ENCODE measurements at regions not wholly inside any gene's neighbourhood (a gene's known extent, or its start where the extent isn't known, plus 50 kb on each side); places are given as distances from the start of the nearest gene placed in this dataset.
"Not testable (repeated sequence)": the region's sequence is repeated elsewhere in the genome, so short reads cannot be mapped to it uniquely, and the experiment has no call there.

GRCh38 chr21:32829504-32829903 lies 57.9 kb upstream of the PAXBP1 start:
- H2AFZ ChIP-seq (ENCODE audit: low read depth), result no peak overlapping the region
- H3K27me3 ChIP-seq (ENCODE audit: insufficient read depth, low read depth), result no peaks in the 10 kb centered on the region
- H4K20me1 ChIP-seq (ENCODE audit: insufficient read depth), result no peaks in the 10 kb centered on the region
- no peaks in the 10 kb centered on the region for H3K79me2 ChIP-seq (ENCODE audit: insufficient read depth, low read depth)
- H3K4me2 ChIP-seq, result no peak overlapping the region
- TF ChIP-seq, protein P1, sequence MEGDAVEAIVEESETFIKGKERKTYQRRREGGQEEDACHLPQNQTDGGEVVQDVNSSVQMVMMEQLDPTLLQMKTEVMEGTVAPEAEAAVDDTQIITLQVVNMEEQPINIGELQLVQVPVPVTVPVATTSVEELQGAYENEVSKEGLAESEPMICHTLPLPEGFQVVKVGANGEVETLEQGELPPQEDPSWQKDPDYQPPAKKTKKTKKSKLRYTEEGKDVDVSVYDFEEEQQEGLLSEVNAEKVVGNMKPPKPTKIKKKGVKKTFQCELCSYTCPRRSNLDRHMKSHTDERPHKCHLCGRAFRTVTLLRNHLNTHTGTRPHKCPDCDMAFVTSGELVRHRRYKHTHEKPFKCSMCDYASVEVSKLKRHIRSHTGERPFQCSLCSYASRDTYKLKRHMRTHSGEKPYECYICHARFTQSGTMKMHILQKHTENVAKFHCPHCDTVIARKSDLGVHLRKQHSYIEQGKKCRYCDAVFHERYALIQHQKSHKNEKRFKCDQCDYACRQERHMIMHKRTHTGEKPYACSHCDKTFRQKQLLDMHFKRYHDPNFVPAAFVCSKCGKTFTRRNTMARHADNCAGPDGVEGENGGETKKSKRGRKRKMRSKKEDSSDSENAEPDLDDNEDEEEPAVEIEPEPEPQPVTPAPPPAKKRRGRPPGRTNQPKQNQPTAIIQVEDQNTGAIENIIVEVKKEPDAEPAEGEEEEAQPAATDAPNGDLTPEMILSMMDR (conservative IDR thresholded peaks at IDR 0.05; ENCODE audit: low read depth, low read length), result no peak
- H3K4me1 ChIP-seq (ENCODE audit: low read depth, poor library complexity, severe bottlenecking), result peaks cover 9% of the 10 kb centered on the region
- no peak overlapping the region for H3K27ac ChIP-seq
- H3K36me3 ChIP-seq (ENCODE audit: insufficient read depth), result no peaks in the 10 kb centered on the region
- H3K9ac ChIP-seq, result no peak overlapping the region
- H3K4me3 ChIP-seq (IDR thresholded peaks at IDR 0.05; ENCODE audit: insufficient read depth, low read depth, low read length), result no peak overlapping the region

DNA sequence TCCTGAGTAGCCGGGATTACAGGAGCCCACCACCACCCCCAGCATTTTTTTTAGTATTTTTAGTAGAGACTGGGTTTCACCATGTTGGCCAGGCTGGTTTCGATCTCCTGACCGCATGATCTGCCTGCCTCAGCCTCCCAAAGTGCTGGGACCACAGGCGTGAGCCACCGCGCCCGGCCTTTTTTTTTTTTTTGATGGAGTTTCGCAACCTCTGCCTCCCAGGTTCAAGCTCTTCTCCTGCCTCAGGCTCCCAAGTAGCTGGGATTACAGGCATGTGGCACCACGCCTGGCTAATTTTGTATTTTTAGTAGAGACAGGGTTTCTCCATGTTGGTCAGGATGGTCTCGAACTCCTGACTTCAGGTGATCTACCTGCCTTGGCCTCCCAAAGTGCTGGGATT lies 60.2 kb upstream of the PAXBP1 start:
- H3K4me3 ChIP-seq (IDR thresholded peaks at IDR 0.05; ENCODE audit: insufficient read depth, low read depth, low read length); H3K79me2 ChIP-seq (ENCODE audit: insufficient read depth, low read depth); H3K4me2 ChIP-seq; H3K36me3 ChIP-seq (ENCODE audit: insufficient read depth); H3K9ac ChIP-seq; H2AFZ ChIP-seq (ENCODE audit: low read depth); H4K20me1 ChIP-seq (ENCODE audit: insufficient read depth); H3K27me3 ChIP-seq (ENCODE audit: insufficient read depth, low read depth); H3K27ac ChIP-seq; H3K4me1 ChIP-seq (ENCODE audit: low read depth, poor library complexity, severe bottlenecking): not testable (repeated sequence)

- no peaks in the 10 kb centered on the region for H3K79me2 ChIP-seq (ENCODE audit: insufficient read depth, low read depth)
- H3K4me1 ChIP-seq (ENCODE audit: low read depth, poor library complexity, severe bottlenecking), result peaks cover 4% of the 10 kb centered on the region
- H3K4me3 ChIP-seq (IDR thresholded peaks at IDR 0.05; ENCODE audit: insufficient read depth, low read depth, low read length), result no peak overlapping the region
- H3K4me2 ChIP-seq, result no peak overlapping the region
- no peak overlapping the region for H3K27ac ChIP-seq
- no peaks in the 10 kb centered on the region for H3K27me3 ChIP-seq (ENCODE audit: insufficient read depth, low read depth)
- H3K9ac ChIP-seq, result no peak overlapping the region
- H2AFZ ChIP-seq (ENCODE audit: low read depth), result no peak overlapping the region
- no peaks in the 10 kb centered on the region for H3K36me3 ChIP-seq (ENCODE audit: insufficient read depth)
- H4K20me1 ChIP-seq (ENCODE audit: insufficient read depth), result no peaks in the 10 kb centered on the region
- TF ChIP-seq, protein P1 (conservative IDR thresholded peaks at IDR 0.05; ENCODE audit: low read depth, low read length), result no peak
Measured at GRCh38 chr21:32834211-32834915, 62.8 kb upstream of the PAXBP1 start.

GRCh38 chr21:32834916-32835235 lies 63.3 kb upstream of the PAXBP1 start:
- H3K4me1 ChIP-seq (ENCODE audit: low read depth, poor library complexity, severe bottlenecking), result peaks cover 4% of the 10 kb centered on the region
- no peak overlapping the region for H3K27ac ChIP-seq
- TF ChIP-seq, protein P1 (conservative IDR thresholded peaks at IDR 0.05; ENCODE audit: low read depth, low read length), result no peak
- no peak overlapping the region for H3K4me3 ChIP-seq (IDR thresholded peaks at IDR 0.05; ENCODE audit: insufficient read depth, low read depth, low read length)
- no peak overlapping the region for H2AFZ ChIP-seq (ENCODE audit: low read depth)
- no peaks in the 10 kb centered on the region for H3K27me3 ChIP-seq (ENCODE audit: insufficient read depth, low read depth)
- H3K79me2 ChIP-seq (ENCODE audit: insufficient read depth, low read depth), result no peaks in the 10 kb centered on the region
- H3K4me2 ChIP-seq, result no peak overlapping the region
- no peak overlapping the region for H3K9ac ChIP-seq
- no peaks in the 10 kb centered on the region for H4K20me1 ChIP-seq (ENCODE audit: insufficient read depth)
- H3K36me3 ChIP-seq (ENCODE audit: insufficient read depth), result no peaks in the 10 kb centered on the region

- H3K79me2 ChIP-seq (ENCODE audit: insufficient read depth, low read depth), result no peaks in the 10 kb centered on the region
- H3K27ac ChIP-seq, result no peak overlapping the region
- H3K36me3 ChIP-seq (ENCODE audit: insufficient read depth), result no peaks in the 10 kb centered on the region
- H3K4me1 ChIP-seq (ENCODE audit: low read depth, poor library complexity, severe bottlenecking), result no peaks in the 10 kb centered on the region
- no peak overlapping the region for H3K9ac ChIP-seq
- no peaks in the 10 kb centered on the region for H3K27me3 ChIP-seq (ENCODE audit: insufficient read depth, low read depth)
- H2AFZ ChIP-seq (ENCODE audit: low read depth), result no peak overlapping the region
- H3K4me3 ChIP-seq (IDR thresholded peaks at IDR 0.05; ENCODE audit: insufficient read depth, low read depth, low read length), result no peak overlapping the region
- H3K4me2 ChIP-seq, result no peak overlapping the region
- H4K20me1 ChIP-seq (ENCODE audit: insufficient read depth), result no peaks in the 10 kb centered on the region
- TF ChIP-seq, protein P1 (conservative IDR thresholded peaks at IDR 0.05; ENCODE audit: low read depth, low read length), result no peak
Measured at GRCh38 chr21:32842146-32842545, 70.6 kb upstream of the PAXBP1 start.
